HG03175 (cell line): ENCODE measurements at regions not wholly inside any gene's neighbourhood (a gene's known extent, or its start where the extent isn't known, plus 50 kb on each side); places are given as distances from the start of the nearest gene placed in this dataset.

Experiments
- ATAC-seq: cut with Tn5 transposase; IDR thresholded peaks from one replicate; pipeline ENCODE4 v1.9.1; 2021; ENCODE audit warnings: mild to moderate bottlenecking, moderate library complexity; ENCODE audit not compliant: unreplicated experiment

- no peak for ATAC-seq
Observed at GRCh38 chr2:133936096-133936495, 317.8 kb upstream of the MGAT5 start.

DNA sequence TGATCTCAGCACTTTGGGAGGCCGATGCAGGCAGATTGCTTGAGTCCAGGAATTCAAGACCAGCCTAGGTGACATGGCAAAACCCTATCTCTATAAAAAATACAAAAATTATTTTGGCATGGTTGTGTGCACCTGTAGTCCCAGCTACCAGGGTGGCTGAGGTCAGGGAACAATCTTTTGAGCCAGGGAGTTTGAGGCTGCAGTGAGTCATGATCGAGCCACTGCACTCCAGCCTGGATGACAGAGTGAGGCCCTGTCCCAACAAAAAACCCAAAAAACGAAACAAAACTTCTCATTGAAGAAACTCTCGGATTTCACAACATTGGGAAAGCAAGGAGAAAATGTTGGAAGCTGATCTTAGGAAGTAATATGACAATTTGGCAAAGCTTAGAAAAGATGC is 317.3 kb upstream of the MGAT5 start:
- no peak for ATAC-seq

GRCh38 chr2:133937669-133938068 is 316.2 kb upstream of the MGAT5 start:
- no peak for ATAC-seq

- ATAC-seq, result no peak
Observed at GRCh38 chr2:133940134-133940533, 313.7 kb upstream of the MGAT5 start.

- no peak for ATAC-seq
Observed at GRCh38 chr2:133941666-133942065, 312.2 kb upstream of the MGAT5 start.

DNA sequence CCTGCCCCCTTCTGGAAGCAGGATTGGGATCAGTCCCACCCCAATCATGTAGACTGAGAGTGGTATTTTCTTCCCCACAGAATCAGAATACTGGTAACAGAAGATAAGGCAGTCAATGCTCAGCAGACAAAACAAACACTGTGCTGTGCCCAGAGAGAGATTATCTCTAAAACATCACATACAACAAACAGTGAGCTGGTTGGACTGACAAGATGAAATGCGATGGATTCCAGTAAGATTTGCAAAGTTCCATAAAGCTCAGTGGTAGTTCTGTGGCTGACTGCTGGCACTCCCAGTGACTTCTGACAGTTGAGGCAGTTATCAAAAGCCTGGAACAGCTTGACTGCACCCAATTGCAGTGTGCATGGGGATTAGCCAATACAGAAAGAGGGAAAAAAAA is 311.5 kb upstream of the MGAT5 start:
- ATAC-seq, result no peak

DNA sequence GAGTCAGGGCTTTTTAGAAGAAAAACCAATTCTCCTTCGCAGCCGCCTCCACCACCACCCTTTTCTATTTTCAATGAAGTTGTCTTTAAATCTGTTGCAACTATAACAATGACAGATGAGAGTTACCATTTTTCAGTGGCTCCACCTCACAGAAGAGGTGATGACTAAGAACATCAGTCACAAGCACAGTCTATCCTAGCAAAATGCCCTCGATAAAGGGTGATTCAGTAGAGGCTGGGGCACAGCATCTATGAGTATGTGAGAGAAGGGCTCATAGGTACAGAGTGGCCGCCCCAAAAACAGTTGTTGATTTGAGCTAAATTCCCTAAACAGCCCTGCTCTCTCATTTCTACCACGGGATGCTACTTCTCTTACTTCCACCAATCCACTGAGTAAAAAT is 310.8 kb upstream of the MGAT5 start:
- ATAC-seq, result no peak

- no peak for ATAC-seq
Observed at GRCh38 chr2:133945089-133945488, 308.8 kb upstream of the MGAT5 start.

DNA sequence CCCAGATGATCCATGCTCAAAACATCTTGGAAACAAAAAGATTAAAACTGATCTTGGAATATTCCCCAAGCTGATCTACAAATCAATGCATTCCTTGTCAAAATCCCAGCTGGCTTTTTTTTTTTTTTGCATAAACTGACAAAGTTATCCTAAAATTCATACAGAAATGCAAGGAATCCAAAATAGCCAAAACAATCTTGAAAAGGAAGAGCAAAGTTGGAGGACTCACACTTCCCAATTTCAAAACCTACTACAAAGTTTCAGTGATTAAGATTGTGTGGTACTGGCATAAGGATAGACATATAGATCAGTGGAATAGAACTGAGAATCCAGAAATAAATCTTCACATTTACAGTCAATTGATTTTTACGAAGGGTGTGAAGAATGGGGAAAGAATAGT is 306.8 kb upstream of the MGAT5 start:
- ATAC-seq, result no peak

GRCh38 chr2:133948610-133949290 is 305.1 kb upstream of the MGAT5 start:
- ATAC-seq, result no peak

GRCh38 chr2:133949595-133949994 is 304.3 kb upstream of the MGAT5 start:
- no peak for ATAC-seq

DNA sequence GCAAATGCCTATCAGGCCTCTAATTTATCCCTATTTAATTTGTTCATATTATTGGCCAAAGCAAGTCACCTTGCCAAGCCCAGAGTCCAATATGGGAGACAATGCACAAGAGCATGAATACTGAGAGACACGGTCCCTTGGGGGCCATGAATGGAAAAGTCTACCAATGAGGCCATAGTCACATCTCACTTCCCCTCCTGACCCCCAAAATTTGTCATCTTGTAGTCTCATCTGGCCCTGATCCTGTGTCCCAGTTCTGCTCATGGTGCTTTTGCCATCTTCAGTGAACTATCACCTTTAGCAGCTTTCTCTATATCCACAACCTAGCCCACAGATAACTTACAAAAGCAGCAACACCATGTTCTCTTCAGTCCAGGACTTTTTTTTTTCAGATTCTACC is 302.7 kb upstream of the MGAT5 start:
- no peak for ATAC-seq

DNA sequence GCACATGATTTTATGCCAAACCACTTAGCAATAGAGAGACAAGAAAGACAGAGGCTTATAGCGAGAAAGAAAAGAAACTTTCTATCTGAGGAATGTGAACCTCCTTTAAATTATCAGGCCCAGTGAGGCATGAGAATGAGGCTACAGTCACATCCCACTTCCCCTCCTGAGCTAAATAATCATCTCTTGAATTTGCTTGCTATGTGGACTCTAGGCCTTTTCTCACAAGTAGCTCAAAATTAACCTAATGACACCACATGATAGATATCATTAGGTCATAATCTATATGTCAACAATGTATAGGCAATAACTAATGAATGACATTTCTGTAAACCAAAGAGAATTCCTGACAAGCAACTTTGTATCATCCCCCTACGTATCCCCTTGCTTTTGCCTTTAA is 301.5 kb upstream of the MGAT5 start:
- ATAC-seq, result no peak

- ATAC-seq, result no peak
Observed at GRCh38 chr2:133952896-133953295, 301.0 kb upstream of the MGAT5 start.

DNA sequence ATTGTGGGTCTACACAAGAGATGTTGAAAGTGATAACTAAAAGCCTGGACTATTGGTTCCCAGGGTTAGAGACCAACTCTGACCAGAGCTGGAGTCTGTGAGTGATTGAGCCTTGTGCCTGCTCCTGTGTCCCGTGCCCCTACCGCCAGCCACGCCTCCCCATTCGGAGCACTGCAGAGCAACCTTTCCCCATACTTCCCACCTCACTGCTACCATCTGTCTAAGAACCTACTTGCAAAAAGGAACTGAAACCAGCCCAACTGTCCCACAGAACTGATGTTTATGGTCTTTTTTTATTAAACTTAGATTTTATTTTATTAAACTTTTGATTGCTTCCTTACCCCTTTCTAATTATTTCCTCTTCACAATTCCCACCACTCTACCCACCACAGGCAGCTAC is 300.3 kb upstream of the MGAT5 start:
- peak; percentile 72 for ATAC-seq

DNA sequence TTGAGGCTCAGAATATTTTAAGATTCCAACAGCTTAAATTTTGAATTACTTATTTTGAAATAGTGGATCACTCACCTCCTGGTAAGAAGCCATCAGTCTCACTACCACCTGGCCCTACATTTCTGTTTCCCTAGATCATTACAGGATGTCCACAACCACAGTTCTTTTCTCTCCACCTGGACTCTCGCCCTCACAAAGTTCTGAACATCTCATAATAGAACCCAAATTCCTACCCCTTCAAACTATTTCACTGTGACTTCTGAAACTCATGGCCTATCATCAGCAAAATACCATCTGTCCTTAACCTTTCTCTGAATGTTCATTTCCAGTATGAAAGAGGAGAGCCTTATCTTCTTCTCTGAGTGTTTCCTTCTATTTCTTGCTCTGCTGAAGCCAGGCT is 299.2 kb upstream of the MGAT5 start:
- no peak for ATAC-seq

GRCh38 chr2:133955169-133955568 is 298.7 kb upstream of the MGAT5 start:
- no peak for ATAC-seq

GRCh38 chr2:133956434-133956935 is 297.4 kb upstream of the MGAT5 start:
- no peak for ATAC-seq

- ATAC-seq, result no peak
Observed at GRCh38 chr2:133957724-133958480, 296.0 kb upstream of the MGAT5 start.

DNA sequence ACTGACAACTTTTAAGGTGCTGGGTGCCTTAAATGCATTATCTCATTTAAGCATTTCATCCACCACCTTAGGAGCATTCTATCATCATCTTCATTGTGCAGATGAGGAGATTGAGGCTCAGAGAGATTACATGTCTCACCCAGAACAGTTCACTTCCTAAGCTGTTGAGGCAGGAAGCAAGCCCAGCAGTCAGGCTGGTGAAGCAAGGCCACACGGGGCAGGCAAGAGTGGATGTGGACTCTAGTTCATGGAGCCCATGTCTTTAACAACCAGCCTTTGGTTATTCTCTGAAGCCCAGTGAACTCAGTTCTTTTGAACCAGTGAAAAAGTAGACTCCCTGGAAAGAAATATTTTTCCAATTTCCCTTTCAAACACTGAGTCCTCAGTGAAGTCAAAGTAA is 294.8 kb upstream of the MGAT5 start:
- no peak for ATAC-seq

GRCh38 chr2:133966720-133967304 is 287.1 kb upstream of the MGAT5 start:
- ATAC-seq, result no peak

- no peak for ATAC-seq
Observed at GRCh38 chr2:133967326-133967725, 286.5 kb upstream of the MGAT5 start.
